22Rv1 (cell line): ENCODE measurements at regions not wholly inside any gene's neighbourhood (a gene's known extent, or its start where the extent isn't known, plus 50 kb on each side); places are given as distances from the start of the nearest gene placed in this dataset.

Experiments used
- CTCF ChIP-seq: fragments of 450-650 bp; IDR thresholded peaks from 2 replicates; pipeline ENCODE4 v1.5.1; 2017; ENCODE audit warnings: mild to moderate bottlenecking
- ZFX ChIP-seq: fragments of 450-650 bp; IDR thresholded peaks from 2 replicates; pipeline ENCODE4 v1.6.1; 2017; ENCODE audit warnings: antibody characterized with exemption, borderline replicate concordance

GRCh38 chr4:24179201-24179840 lies 289.5 kb upstream of the PPARGC1A start:
- TF ChIP-seq CTCF (no peak), ZFX (no peak)
